Endothelial cell (in vitro differentiated cells): ENCODE measurements at regions not wholly inside any gene's neighbourhood (a gene's known extent, or its start where the extent isn't known, plus 50 kb on each side); places are given as distances from the start of the nearest gene placed in this dataset.

Experiments used
- DNase-seq: peaks from one replicate; pipeline ENCODE4 v3.0.0; 2021; ENCODE audit warnings: low spot score
- H3K27ac Mint-ChIP-seq: one replicate; pipeline ENCODE4 v1.8.0; 2021; ENCODE audit warnings: mixed read lengths, inconsistent platforms; ENCODE audit not compliant: unreplicated experiment
- H3K27me3 Mint-ChIP-seq: one replicate; pipeline ENCODE4 v1.8.0; 2021; ENCODE audit warnings: mild to moderate bottlenecking, moderate library complexity, mixed read lengths, inconsistent platforms; ENCODE audit not compliant: unreplicated experiment
- H3K36me3 Mint-ChIP-seq: one replicate; pipeline ENCODE4 v1.8.0; 2021; ENCODE audit warnings: mild to moderate bottlenecking, low read depth, mixed read lengths, inconsistent platforms; ENCODE audit not compliant: unreplicated experiment
- H3K4me1 Mint-ChIP-seq: one replicate; pipeline ENCODE4 v1.8.0; 2021; ENCODE audit warnings: mild to moderate bottlenecking, mixed read lengths, inconsistent platforms; ENCODE audit not compliant: unreplicated experiment
- H3K4me3 Mint-ChIP-seq: one replicate; pipeline ENCODE4 v1.8.0; 2021; ENCODE audit warnings: mild to moderate bottlenecking, mixed read lengths, inconsistent platforms; ENCODE audit not compliant: unreplicated experiment
- H3K9me3 Mint-ChIP-seq: one replicate; pipeline ENCODE4 v1.8.0; 2021; ENCODE audit warnings: mixed read lengths, inconsistent platforms; ENCODE audit not compliant: unreplicated experiment
- CTCF ChIP-seq: fragments of 200-600 bp; sonication (generic); IDR thresholded peaks from one replicate; pipeline ENCODE4 v1.5.0; 2021; ENCODE audit warnings: antibody characterized with exemption; ENCODE audit not compliant: unreplicated experiment

DNA sequence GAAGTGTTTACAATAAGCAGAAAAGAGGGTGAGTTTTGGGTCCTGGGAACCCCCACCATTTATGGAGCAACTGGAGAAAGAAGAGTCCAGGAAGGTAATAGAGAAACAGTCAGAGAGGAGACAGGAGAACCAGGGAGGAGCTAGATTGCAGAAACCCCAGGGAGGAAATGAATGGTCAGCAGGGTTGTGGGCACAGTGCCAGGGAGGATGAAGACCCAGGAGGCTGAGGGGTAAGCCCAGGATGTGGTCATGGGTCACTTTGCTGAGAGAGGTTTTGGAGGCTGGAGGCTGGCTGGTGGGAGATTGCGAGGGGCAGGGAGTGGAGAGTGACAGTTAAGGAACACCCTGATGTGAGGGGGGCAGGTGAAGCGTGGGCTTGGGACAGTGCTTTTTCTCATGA lies 169.9 kb upstream of the CSF3R start:
- DNase-seq, result no peak
- Mint-ChIP-seq H3K36me3 (no peaks in the 10 kb centered on the region), H3K4me3 (no peak overlapping the region), H3K9me3 (no peaks in the 10 kb centered on the region), H3K27ac (no peak overlapping the region), H3K27me3 (peaks cover 1% of the 10 kb centered on the region), H3K4me1 (peaks cover 2% of the 10 kb centered on the region)
- TF ChIP-seq CTCF, result no peak

DNA sequence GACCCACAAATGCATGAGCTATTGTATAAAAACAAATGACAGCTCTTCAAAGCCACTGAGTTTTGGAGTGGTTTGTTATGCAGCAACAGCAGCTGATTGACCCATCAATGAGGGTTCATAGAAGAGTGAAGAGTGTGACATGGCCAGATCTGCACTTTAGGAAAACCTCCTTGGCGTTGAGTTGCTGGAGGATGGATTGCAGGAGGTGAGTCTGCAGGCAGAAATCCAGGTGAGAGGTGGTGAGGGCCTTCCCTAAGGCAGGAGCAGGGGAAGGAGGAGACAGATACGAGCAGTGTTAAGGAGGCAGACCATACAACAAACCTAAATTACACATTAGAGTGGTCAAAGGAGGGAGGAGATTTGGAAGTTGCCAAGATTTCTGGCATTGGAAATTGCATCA lies 169.3 kb upstream of the CSF3R start:
- no peak overlapping the region for H3K27ac Mint-ChIP-seq
- no peak for DNase-seq
- H3K4me1 Mint-ChIP-seq, result peaks cover 2% of the 10 kb centered on the region
- no peak overlapping the region for H3K4me3 Mint-ChIP-seq
- no peaks in the 10 kb centered on the region for H3K27me3 Mint-ChIP-seq
- H3K9me3 Mint-ChIP-seq, result no peaks in the 10 kb centered on the region
- H3K36me3 Mint-ChIP-seq, result no peaks in the 10 kb centered on the region
- no peak for TF ChIP-seq CTCF

DNA sequence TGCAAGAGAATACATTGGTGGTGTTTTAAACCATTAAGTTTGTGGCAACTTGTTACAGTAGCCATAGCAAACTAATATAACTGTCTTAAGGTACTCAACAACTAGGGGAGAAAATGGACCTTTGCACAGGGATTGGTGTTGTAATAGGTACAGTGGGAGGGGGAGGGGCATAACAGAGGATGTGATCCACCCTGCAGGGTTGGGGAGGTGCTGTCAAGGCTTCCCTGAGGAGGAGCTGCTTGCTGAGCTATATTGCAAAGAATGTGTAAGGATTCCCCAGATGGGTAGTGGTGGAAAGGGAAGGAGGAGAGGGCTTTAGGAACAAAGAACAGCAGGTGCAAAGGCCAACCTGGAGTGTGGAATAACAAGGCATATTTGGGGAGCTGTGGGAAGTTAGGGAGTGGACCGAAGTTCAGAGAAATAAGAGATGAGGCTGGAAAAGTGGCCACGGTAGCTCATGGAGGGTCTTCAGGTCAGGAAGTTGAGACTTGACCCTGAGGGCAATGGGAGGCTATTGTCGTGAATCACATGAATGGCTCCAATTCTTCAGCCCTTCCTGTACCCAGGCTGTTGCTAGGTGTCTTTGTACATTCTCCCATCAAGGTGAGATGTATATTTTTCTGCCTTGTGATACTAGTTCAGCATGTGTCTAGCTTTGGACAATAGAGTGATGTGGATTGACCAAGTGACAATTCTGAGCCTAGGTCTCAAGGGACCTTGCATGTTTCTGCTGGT lies 168.6 kb upstream of the CSF3R start:
- TF ChIP-seq CTCF, result no peak
- peaks cover 2% of the 10 kb centered on the region for H3K4me1 Mint-ChIP-seq
- no peaks in the 10 kb centered on the region for H3K36me3 Mint-ChIP-seq
- H3K27me3 Mint-ChIP-seq, result no peaks in the 10 kb centered on the region
- no peak overlapping the region for H3K27ac Mint-ChIP-seq
- no peaks in the 10 kb centered on the region for H3K9me3 Mint-ChIP-seq
- H3K4me3 Mint-ChIP-seq, result no peak overlapping the region
- DNase-seq, result no peak

GRCh38 chr1:36650200-36651065 lies 167.7 kb upstream of the CSF3R start:
- H3K4me3 Mint-ChIP-seq, result no peak overlapping the region
- H3K9me3 Mint-ChIP-seq, result no peaks in the 10 kb centered on the region

More at GRCh38 chr1:36650200-36651065, 167.7 kb upstream of the CSF3R start:
- TF ChIP-seq CTCF, result peak; percentile 83
- no peaks in the 10 kb centered on the region for H3K36me3 Mint-ChIP-seq
- no peak overlapping the region for H3K27ac Mint-ChIP-seq
- peak; percentile 81 for DNase-seq
- no peaks in the 10 kb centered on the region for H3K27me3 Mint-ChIP-seq
- H3K4me1 Mint-ChIP-seq, result no peaks in the 10 kb centered on the region
